Hematopoietic multipotent progenitor cell treated with erythropoietin and hydrocortisone succinate and interleukin-3 and kit ligand, for 17 days (in vitro differentiated cells): ENCODE measurements at regions not wholly inside any gene's neighbourhood (a gene's known extent, or its start where the extent isn't known, plus 50 kb on each side); places are given as distances from the start of the nearest gene placed in this dataset.

ENCODE experiments used
- DNase-seq: peaks from one replicate; pipeline ENCODE4 v3.0.0-alpha.2; 2015; ENCODE audit warnings: low spot score

DNA sequence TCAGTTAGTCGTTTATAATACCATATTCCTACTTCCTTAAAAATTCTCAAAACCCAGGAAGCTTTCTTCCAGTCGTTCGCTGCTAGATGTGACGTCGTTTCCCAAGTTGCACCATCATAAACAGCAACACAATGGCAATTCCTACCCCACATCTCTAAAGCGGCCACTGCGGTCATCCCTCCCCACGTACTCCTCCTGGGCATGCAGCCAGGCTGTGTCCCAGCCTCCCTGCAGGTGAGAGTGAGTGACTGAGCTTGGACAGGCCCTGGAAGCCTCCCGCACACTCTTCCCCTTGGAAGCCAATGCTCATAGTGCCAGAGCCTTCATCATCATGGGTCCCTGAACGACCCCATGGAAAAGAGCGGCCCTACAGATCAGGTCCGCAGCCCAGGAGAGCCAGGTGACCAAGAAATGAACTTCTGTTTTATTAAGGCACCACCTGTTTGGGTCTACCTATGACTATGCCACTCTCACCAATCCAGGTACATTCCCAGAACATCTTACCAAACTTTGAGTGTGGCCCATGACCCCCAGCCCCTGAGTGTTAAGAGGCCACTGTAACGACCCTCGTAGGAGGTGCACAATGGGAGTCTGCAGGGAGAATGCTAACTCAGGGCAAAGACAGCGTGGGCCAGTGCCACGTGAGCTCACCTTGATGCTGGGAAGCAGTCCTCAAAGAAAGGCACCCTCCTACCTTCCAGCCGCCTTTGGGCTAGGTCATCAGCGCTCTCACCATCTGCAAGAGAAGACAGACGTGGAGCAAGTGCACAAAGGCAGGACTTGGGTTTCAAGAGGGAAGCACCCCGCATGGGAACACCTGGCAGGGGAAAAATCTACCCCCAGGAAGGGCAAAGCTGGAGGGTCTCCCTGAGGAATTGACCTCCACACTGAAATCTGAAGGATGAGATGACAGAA lies 74.7 kb upstream of the RAB6C start:
- no peak for DNase-seq

DNA sequence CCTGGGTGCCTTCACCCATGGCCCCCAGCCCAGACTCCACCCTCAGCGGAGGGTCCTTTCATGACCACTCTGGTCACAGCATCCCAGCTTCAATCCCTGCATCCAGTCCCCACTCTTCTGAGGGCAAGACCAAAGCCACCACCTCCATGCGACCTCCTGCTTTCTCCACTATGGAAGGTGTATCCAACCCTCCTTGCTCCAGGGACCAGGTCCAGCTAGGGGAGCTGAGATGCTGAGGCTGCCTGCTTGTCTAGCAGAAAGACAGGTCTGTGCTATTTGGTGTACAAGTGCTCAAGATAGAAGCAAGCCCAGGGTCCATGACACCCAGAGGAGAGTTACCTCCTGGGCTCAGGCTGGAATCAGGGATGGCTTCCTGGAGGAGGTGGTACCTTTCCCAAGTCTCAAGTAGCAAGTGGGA lies 73.8 kb upstream of the RAB6C start:
- no peak for DNase-seq

DNA sequence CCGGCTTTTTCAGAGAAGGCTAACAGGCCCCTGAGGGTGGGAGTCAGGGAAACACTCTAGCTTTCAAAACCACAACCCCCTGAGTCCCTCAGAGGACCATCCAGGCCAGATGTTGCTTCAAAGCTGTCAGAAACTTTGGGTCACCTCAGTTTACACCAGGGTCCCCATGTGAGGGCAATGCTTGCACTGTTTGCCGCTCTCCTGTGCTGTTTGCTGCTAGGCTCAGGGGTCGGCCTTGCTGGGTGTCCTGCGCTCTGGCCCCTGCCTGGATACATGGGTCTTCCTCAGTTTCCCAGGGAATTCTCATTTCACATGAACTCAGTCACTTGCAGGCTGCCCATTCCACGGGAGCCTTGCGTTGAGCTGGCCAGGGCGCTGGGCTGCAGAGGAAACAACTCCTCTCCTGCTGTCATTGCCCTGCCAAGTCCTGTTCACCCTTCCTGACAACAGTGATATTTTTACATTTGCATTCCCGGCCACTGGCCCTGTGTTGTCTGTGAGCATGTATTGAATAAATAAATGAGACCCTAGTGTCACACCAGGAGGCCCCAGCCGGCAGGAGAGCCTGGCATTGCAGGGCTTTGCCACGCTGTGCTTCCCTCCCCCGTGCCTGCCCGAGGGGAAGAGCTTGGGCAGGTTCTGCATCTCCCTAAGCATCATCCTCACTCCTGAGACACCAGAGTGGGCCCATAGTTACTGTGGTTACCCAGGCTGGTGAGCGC lies 73.2 kb upstream of the RAB6C start:
- DNase-seq = no peak

DNA sequence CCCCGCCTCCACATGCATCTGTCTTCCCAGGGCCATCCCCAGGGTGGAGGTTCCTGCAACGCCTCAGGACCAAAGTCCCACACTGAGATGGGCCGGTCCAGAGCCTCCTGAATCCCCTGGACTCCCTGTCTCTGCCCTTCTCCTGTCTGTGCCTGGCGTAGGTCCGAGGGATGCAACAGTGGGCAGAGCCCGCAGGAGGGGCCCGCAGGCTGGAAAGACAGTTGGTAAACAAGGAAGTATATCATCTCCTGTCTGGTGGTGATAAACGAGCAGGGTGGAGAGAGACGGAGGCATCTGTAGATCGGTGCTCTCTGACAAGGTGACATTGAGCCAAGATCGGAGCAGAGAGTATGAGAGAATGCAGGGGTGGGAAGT lies 72.6 kb upstream of the RAB6C start:
- DNase-seq = peak; percentile 29

DNA sequence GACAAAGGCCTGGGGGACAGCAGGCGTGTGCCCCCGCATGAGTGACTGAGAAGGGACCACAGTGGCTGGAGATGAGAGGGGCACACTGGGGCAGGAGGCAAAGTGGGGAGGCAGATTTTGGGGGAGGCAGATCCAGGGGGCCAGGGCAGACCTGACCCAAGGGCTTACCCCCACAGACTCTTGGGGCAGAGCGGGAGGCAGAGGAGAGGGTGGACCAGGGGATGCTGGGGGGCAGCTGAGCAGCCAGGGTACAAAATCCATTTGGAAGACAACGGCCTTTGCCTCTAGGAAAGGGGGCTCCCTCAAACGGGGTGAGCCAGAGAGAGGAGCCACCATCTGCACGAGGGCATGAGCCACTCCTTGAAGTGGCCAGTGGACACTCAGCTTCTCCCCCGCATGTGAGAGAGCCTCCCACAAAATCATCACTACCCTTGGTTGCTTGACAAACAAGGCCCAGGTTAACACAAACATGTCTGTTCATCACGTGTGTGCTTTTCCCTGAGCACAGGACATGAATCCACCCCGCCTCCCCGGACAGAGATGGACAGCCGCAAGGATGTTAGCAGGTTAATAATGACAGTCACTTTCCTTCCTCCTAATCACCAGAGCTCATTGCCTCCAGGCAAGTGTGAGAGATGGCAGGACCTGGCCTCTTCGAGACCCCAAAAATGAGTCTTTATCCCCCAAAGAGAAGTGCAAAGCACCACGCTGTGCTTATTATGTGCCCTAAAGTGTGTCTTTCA lies 72.0 kb upstream of the RAB6C start:
- no peak for DNase-seq

DNA sequence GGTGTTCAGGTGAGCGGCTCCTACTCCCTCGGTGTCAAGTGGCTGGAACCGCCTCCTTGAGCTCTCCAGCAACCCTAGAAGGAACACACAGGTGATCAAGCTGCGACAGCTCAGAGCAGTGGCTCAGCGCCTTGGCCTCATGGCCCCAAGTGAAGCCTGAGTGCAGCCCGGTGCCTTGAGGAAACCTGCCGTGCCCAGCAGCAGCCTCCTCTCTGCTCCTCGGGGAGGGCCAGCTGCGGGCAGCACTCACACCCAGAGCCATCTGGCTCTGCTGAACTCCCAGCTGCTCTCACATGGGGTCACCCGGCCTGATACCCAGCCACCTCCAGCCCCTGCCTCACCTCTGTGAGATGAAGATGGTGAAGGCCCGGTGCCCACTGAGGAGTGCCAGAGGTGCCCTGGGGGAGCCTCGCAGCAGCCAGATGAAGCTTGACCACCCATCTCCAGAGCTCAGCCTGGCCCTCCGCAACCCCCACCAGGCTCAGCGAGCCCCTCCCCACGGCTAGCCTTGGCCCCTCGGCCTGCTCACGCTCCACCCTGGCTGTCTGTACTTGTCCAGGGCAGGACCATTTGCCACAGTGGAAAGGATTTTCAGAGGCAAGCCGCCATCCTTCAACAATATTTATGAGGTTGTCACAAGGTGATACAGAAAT lies 70.6 kb upstream of the RAB6C start:
- DNase-seq = no peak

DNA sequence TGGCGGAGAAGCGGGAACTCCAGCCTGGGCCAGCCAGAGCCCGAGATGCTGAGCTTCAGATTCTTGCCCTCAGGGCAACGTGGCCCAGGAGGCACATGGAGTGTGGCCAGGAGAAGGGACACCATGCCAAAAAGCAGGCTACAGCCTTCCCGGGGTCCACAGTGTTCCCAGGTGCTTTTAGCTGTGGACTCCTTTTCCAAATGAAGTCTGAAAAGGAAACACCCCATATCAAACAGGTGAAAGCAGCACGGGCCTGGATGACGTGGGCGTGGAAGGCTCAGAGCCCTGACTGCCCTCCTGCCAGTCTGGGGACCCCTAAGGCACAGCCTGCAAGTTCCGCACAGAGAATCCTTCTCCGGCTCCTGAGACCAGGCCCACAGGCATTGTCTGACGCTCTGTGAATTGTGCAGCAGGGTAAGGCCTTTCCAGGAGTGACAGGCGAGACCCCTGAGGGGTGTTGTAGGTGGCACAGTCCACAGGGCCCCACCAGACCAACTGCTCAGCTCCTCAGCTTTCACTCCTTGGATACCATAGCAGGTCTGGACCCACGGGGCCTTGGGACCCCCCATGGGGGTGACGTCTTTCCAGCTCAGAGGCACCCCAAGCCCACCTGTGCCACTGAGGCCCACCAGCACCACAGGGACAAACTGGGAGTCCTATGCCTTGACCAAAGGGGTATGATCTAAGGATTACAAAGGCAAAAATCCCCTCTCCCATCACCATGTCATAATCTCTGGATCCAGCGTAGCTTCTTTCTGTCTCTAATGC lies 69.6 kb upstream of the RAB6C start:
- no peak for DNase-seq

DNA sequence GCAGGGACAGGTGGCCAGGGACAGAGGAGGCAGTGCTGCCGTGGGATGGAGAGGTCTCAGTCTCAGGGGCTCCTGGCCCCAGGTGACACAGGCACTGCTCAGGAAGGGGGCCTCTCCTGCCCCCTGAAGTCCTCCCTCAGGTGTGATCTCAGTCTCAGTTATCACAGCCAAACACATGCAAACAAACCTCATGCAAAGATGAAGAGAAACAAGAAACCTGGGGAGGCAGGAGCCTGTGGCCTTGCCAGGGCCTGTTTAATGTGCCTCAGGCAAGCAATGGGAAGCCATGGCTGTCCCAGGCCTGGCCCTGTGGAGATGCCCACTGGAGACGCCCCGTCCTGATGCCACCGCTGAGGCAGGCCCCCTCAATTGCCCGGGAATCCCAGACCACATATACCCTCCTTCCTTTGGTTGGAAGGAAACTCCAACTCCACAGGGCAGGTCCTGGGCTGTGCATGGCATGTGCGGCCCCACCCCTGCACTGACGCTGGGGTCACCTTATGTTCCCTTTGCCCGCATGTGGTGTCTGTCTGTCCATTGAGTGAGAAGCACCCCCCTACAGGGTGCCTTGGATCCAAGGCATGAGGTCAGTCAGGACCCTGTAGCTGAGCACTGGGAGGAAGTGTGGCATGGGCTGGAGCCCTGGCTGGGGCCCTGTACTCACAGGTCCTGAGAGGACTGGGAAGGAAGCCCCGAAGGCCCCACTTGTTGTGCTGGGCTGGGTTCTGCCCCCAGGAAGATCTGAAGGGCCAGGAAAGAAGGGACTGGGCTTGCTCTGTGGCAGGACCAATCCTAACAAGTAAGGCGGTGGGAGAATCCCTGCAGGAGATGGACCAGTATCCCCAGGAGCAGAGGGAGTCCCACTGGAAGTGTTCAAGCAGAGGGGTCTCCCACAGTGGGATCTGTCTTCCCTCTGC lies 68.8 kb upstream of the RAB6C start:
- DNase-seq = no peak

DNA sequence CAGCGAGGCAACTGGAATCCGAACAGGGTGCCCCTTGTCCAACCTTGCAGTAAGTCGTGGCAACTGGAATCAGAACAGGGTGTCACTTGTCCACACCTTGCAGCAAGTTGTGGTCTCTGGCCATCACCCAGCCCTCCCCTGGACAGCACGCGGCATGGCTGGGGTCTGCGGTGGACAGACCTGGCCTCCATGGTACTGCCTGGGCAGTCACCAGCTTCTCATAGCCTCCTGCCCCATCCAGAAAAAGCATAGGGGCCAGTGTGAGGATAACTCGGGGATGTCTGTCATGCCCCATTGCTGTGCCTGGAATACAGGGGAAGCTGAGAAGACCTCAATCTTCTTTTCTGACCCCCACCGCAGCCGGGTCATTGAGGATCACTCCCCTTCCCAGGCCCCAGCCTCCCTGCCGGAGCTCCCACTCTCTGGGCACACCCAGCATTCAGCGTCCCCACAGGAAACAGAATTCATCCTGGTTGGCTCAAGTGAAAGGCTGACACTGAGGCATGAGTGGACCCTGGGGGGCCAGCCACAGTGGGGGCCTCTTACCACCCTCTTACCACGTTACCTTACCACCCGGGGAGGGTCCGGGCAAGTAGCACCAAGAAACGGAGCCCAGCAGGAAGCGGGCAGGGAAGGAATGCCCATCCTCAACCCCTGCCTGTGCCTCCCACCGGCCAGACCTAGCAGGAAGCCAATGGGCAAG lies 68.0 kb upstream of the RAB6C start:
- DNase-seq = no peak

DNA sequence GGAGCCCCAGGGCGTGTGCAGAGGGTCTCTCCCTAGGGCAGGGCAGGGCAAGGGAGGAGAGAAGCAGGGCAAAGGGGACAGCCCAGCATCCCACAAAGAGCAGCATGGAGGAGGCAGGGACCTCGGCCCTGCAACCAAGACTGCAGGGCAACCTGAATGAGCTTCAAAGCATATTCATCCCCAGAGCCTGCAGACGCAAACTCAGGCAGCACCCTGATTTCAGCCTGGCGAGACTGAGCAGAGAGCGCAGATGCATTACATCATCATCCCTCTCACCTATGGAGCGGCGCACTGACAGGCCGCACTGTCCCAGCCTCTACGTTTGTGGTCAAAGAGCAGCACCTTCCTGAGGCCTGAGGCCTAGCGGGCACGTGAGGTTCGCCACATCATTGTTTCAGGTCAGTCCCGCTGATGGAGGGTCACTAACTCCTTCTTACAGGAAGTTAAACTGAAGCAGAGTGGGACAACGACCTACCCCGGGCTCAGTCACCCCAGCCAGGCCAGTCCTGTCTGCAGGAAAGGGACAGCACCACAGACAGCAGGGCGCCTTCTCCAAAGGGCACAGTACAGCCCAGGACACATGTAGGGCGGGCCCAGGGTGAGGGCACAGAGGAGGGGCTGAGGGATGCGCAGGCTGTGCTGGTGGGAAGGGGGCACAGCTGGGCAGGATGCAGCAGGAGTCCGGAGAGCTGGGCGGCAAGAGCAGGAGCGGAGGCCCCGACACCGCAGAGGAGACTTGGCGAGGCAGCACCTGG lies 67.2 kb upstream of the RAB6C start:
- no peak for DNase-seq

DNA sequence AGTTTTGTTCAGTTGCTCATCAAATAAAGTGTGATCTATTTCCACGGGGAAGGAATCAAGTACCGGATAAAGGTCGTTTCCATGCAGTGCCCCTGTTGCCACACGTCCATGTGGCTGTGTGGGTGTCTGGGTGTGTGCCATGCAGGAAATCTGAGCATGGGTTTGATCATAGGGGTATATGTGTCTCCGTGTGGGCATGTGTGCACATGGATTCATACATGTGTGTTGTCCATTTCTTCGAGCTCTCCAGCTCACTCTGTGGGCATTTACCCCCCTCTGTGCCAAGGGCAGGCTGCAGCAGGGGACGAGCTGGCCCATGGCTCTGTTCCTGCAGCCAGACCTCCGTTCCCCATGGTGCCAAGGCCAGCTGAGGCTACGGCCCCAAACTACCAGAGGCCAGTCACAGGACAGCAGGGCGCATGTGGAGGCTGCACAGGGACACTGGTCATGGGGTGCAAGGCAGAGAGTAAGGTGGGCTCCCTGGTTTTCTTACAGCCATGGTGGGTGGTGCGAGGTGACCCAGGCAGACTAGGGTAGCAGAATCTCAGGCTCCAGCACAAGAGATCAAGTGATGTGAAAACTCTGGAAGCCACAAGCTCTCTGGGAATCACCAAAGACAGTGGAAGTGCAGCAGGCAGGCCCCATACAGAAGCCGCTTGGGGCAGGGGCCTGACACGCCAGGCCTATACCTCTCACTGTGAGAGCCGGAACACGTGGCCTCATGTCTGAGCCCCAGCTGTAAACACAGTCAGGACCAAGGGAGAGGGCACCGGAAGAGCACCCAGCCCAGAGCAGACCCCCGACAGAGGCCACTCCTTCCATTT lies 66.4 kb upstream of the RAB6C start:
- no peak for DNase-seq

DNA sequence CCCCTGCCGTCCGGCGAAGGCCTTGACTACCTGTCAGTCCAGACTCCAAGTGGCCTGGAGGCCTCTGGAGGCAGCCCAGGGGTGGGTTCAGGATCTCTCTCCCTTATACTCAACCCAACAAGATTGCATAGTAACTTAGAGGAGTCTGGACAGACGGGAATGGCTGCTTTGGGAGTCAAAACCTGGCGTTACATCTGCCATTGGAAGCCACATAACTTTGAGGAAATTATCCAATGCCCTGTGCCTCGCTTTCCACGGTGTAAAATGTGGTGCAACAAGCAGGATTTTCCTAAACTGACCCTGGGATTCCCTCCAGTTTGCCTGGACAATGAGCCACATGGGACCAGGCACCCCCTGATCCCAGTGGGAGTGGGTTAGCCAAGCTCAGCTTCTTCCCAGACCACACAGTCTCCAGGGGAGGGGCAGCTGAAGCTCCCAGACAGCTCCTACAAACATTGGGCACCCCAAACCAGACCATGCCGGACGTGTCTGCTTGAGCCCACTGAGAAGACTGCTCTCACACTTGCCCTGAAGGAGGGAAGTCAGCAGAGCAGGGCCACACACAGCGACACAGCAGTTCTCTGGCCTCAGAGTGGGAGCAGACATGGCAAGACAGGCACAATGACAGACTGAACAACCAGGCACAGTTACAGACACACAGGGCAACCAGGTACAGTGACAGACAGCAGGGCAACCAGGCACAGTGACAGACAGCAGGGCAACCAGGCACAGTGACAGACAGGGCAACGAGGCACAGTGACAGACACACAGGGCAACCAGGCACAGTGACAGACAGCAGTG lies 65.6 kb upstream of the RAB6C start:
- no peak for DNase-seq

DNA sequence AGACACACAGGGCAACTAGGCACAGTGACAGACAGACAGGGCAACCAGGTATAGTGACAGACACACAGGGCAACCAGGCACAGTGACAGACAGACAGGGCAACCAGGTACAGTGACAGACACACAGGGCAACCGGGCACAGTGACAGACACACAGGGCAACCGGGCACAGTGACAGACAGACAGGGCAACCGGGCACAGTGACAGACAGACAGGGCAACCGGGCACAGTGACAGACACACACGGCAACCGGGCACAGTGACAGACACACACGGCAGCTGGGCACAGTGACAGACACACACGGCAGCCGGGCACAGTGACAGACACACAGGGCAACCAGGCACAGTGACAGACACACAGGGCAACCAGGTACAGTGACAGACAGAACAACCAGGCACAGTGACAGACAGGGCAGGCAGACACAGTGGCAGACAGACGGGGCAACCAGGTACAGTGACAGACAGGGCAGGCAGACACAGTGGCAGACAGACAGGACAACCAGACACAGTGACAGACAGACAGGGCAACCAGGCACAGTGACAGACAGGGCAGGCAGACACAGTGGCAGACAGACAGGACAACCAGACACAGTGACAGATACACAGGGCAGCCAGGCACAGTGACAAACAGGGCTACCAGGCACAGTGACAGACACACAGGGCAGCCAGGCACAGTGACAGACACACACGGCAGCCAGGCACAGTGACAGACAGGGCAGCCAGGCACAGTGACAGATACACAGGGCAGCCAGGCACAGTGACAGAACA lies 64.7 kb upstream of the RAB6C start:
- no peak for DNase-seq

DNA sequence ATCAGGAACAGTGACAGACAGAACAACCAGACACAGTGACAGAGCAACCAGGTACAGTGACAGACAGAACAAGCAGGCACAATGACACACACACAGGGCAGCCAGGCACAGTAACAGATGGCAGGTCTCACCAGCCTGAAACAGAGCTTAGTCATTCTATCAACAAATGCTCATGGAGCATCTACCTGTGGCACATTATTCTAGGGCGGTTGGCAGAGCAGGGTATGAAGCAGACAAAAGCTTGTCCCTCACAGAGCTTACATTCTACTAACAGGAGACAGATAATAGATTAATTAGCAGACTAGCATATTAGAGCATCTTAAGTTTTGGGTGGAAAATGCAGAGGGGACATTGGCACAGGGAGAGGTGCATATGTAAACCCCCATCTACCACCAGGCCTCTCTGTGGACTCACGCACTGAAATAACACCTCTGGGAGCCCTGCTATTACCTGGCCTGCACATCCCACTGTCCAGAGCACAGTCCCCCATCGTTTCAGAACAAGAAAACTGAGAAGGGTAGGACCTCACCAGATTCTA lies 64.1 kb upstream of the RAB6C start:
- DNase-seq = no peak

DNA sequence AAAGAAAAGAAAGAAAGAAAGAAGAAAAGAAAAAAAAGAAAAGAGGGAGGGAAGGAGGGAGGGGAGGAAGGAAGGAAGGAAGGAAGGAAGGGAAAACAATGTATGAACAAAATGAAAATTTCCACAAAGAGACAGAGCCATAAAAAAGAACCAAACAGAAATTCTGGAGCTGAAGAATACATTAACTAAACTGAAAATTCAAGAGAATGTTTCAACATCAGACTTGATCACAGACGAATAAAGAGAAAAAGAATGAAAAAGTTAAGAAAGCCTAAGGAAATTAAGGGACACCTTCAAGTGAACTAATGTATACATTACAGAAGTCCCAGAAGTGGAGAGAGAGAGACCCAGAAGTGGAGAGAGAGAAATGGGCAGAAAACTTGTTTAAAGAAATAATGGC lies 60.9 kb upstream of the RAB6C start:
- no peak for DNase-seq

DNA sequence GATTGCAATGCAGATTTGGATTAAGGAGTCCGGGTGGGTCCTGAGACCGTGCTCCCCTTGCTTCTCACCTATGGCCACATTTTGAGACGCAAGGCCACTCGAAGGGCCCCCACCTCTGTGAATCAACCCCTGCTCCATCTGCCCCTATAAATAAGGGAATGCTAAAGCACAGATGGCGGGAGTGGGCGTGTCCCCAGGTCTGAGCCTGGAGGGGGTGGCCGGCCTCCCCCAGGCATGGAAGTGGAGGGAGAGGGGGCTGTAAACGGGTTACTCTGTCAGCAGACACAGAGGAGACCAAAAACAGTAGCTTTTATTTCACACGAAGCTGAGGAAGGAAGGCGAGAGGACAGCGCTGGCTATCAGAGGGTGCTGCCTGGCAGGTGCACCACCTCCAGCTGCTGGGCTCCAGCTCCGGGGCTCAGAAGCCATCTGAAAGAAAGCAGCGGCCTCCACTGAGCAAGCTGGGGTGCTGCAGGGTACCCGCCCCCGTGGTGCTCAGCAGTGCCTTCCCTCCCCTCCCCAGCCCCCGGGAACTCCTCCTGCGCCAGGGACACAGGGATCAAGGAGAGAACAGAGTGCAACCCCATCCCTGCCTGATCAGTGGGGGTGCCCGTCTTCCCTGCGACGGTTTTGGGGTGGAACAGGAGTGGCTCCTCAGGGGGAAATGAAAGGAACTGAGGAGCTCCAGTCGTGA lies 56.7 kb upstream of the RAB6C start:
- no peak for DNase-seq
